ENCODE measurements at regions not wholly inside any gene's neighbourhood (a gene's known extent, or its start where the extent isn't known, plus 50 kb on each side); places are given as distances from the start of the nearest gene placed in this dataset.

- Mint-ChIP-seq H3K4me3 (no peak overlapping the region), H3K9me3 (no peaks in the 10 kb centered on the region), H3K27ac (no peak overlapping the region), H3K36me3 (no peaks in the 10 kb centered on the region), H3K4me1 (no peaks in the 10 kb centered on the region), H3K27me3 (ENCODE audit: low read depth in 3 of 3) (peaks cover 14 to 18% (median 18%) of the 10 kb centered on the region in 3 donors)
- H3K27ac ChIP-seq (ENCODE audit: low read depth in 1 of 2, low read length in 2 of 2) = no peak overlapping the region
- H3K4me2 ChIP-seq (replicated peaks; ENCODE audit: extremely low read depth, low read length, poor library complexity, severe bottlenecking) = no peak overlapping the region
- H3K9me3 ChIP-seq (replicated peaks in 1 of 2; ENCODE audit: control insufficient read depth in 1 of 2, insufficient read depth in 1 of 2, low read length in 2 of 2) = no peaks in the 10 kb centered on the region
- no peak overlapping the region for H3K4me3 ChIP-seq (replicated peaks in 1 of 3; ENCODE audit: low read depth in 2 of 3, low read length in 3 of 3)
- no peak overlapping the region for H2AFZ ChIP-seq (ENCODE audit: insufficient read depth, low read depth, low read length, poor library complexity, severe bottlenecking)
- H3K36me3 ChIP-seq (replicated peaks in 1 of 2; ENCODE audit: control insufficient read depth in 1 of 2, insufficient read depth in 2 of 2, low read length in 2 of 2) = no peaks in the 10 kb centered on the region
- no peak for DNase-seq
- H4K20me1 ChIP-seq (ENCODE audit: insufficient read depth, low read length) = no peaks in the 10 kb centered on the region
- TF ChIP-seq CTCF (IDR thresholded peaks at IDR 0.05) = no peak
- no peak overlapping the region for H3K9ac ChIP-seq (ENCODE audit: insufficient read depth, low read length, poor library complexity, severe bottlenecking)
- intact Hi-C loops (cut with micrococcal nuclease) = no loop called here
- no peaks in the 10 kb centered on the region for H3K79me2 ChIP-seq (ENCODE audit: insufficient read depth, low read length)
- H3K27me3 ChIP-seq (ENCODE audit: control insufficient read depth in 2 of 2, insufficient read depth in 2 of 2, low read length in 2 of 2) = peaks cover 0 to 4% of the 10 kb centered on the region in 2 donors
- WGBS (ENCODE audit: insufficient coverage) = 59% methylated on average over 5 of the region's 5 CpGs
- H3K4me1 ChIP-seq (ENCODE audit: control insufficient read depth in 1 of 2, insufficient read depth in 2 of 2, low read length in 2 of 2) = no peaks in the 10 kb centered on the region
Observed at GRCh38 chr11:33475993-33476392, 218.8 kb downstream of the HIPK3 start.

- Histone ChIP-seq H3K36me3 (replicated peaks in 1 of 2; ENCODE audit: control insufficient read depth in 1 of 2, insufficient read depth in 2 of 2, low read length in 2 of 2) (no peaks in the 10 kb centered on the region), H3K9me3 (replicated peaks in 1 of 2; ENCODE audit: control insufficient read depth in 1 of 2, insufficient read depth in 1 of 2, low read length in 2 of 2) (no peaks in the 10 kb centered on the region), H3K4me2 (replicated peaks; ENCODE audit: extremely low read depth, low read length, poor library complexity, severe bottlenecking) (no peak overlapping the region), H3K9ac (ENCODE audit: insufficient read depth, low read length, poor library complexity, severe bottlenecking) (no peak overlapping the region), H3K4me3 (replicated peaks in 1 of 3; ENCODE audit: low read depth in 2 of 3, low read length in 3 of 3) (no peak overlapping the region), H3K27ac (ENCODE audit: low read depth in 1 of 2, low read length in 2 of 2) (no peak overlapping the region), H3K27me3 (ENCODE audit: control insufficient read depth in 2 of 2, insufficient read depth in 2 of 2, low read length in 2 of 2) (peaks cover 0 to 2% of the 10 kb centered on the region in 2 donors), H3K79me2 (ENCODE audit: insufficient read depth, low read length) (no peaks in the 10 kb centered on the region), H4K20me1 (ENCODE audit: insufficient read depth, low read length) (no peaks in the 10 kb centered on the region), H3K4me1 (ENCODE audit: control insufficient read depth in 1 of 2, insufficient read depth in 2 of 2, low read length in 2 of 2) (no peaks in the 10 kb centered on the region), H2AFZ (ENCODE audit: insufficient read depth, low read depth, low read length, poor library complexity, severe bottlenecking) (no peak overlapping the region)
- no peak for DNase-seq
- Mint-ChIP-seq H3K4me1 (no peaks in the 10 kb centered on the region), H3K4me3 (no peak overlapping the region), H3K9me3 (peaks cover 0 to 2% (median 0%) of the 10 kb centered on the region in 7 donors), H3K27me3 (ENCODE audit: low read depth in 3 of 3) (peaks cover 11 to 19% (median 19%) of the 10 kb centered on the region in 3 donors), H3K36me3 (no peaks in the 10 kb centered on the region), H3K27ac (no peak overlapping the region)
- intact Hi-C loops (cut with micrococcal nuclease) = no loop called here
- TF ChIP-seq CTCF (IDR thresholded peaks at IDR 0.05) = no peak
- WGBS (ENCODE audit: insufficient coverage) = 100% methylated on average over 1 of the region's 4 CpGs
Observed at GRCh38 chr11:33474866-33475265, 217.7 kb downstream of the HIPK3 start.
